Endothelial cell (in vitro differentiated cells): ENCODE measurements at regions not wholly inside any gene's neighbourhood (a gene's known extent, or its start where the extent isn't known, plus 50 kb on each side); places are given as distances from the start of the nearest gene placed in this dataset.

Source experiments
- DNase-seq: peaks from one replicate; pipeline ENCODE4 v3.0.0; 2021; ENCODE audit warnings: low spot score
- H3K27ac Mint-ChIP-seq: one replicate; pipeline ENCODE4 v1.8.0; 2021; ENCODE audit warnings: mixed read lengths, inconsistent platforms; ENCODE audit not compliant: unreplicated experiment
- H3K27me3 Mint-ChIP-seq: one replicate; pipeline ENCODE4 v1.8.0; 2021; ENCODE audit warnings: mild to moderate bottlenecking, moderate library complexity, mixed read lengths, inconsistent platforms; ENCODE audit not compliant: unreplicated experiment
- H3K36me3 Mint-ChIP-seq: one replicate; pipeline ENCODE4 v1.8.0; 2021; ENCODE audit warnings: mild to moderate bottlenecking, low read depth, mixed read lengths, inconsistent platforms; ENCODE audit not compliant: unreplicated experiment
- H3K4me1 Mint-ChIP-seq: one replicate; pipeline ENCODE4 v1.8.0; 2021; ENCODE audit warnings: mild to moderate bottlenecking, mixed read lengths, inconsistent platforms; ENCODE audit not compliant: unreplicated experiment
- H3K4me3 Mint-ChIP-seq: one replicate; pipeline ENCODE4 v1.8.0; 2021; ENCODE audit warnings: mild to moderate bottlenecking, mixed read lengths, inconsistent platforms; ENCODE audit not compliant: unreplicated experiment
- H3K9me3 Mint-ChIP-seq: one replicate; pipeline ENCODE4 v1.8.0; 2021; ENCODE audit warnings: mixed read lengths, inconsistent platforms; ENCODE audit not compliant: unreplicated experiment
- CTCF ChIP-seq: fragments of 200-600 bp; sonication (generic); IDR thresholded peaks from one replicate; pipeline ENCODE4 v1.5.0; 2021; ENCODE audit warnings: antibody characterized with exemption; ENCODE audit not compliant: unreplicated experiment

- Mint-ChIP-seq H3K27ac (no peak overlapping the region), H3K4me3 (no peak overlapping the region), H3K27me3 (peaks cover 1% of the 10 kb centered on the region), H3K4me1 (no peaks in the 10 kb centered on the region), H3K36me3 (no peaks in the 10 kb centered on the region), H3K9me3 (no peaks in the 10 kb centered on the region)
- TF ChIP-seq CTCF: no peak
- DNase-seq: no peak
Measured at GRCh38 chr1:198947456-198947855, 308.6 kb downstream of the PTPRC start.

GRCh38 chr1:198948895-198949659 lies 310.2 kb downstream of the PTPRC start:
- H3K36me3 Mint-ChIP-seq: no peaks in the 10 kb centered on the region
- H3K27ac Mint-ChIP-seq: no peak overlapping the region
- TF ChIP-seq CTCF: no peak
- H3K4me1 Mint-ChIP-seq: no peaks in the 10 kb centered on the region
- H3K27me3 Mint-ChIP-seq: peaks cover 1% of the 10 kb centered on the region
- no peak for DNase-seq
- no peaks in the 10 kb centered on the region for H3K9me3 Mint-ChIP-seq
- H3K4me3 Mint-ChIP-seq: no peak overlapping the region

- DNase-seq: no peak
- Mint-ChIP-seq H3K9me3 (no peaks in the 10 kb centered on the region), H3K27me3 (peaks cover 1% of the 10 kb centered on the region), H3K36me3 (no peaks in the 10 kb centered on the region), H3K27ac (no peak overlapping the region), H3K4me3 (no peak overlapping the region), H3K4me1 (no peaks in the 10 kb centered on the region)
- TF ChIP-seq CTCF: no peak
Measured at GRCh38 chr1:198950036-198950435, 311.2 kb downstream of the PTPRC start.

GRCh38 chr1:198955085-198955484 lies 316.2 kb downstream of the PTPRC start:
- Mint-ChIP-seq H3K9me3 (no peaks in the 10 kb centered on the region), H3K36me3 (no peaks in the 10 kb centered on the region)

More at GRCh38 chr1:198955085-198955484, 316.2 kb downstream of the PTPRC start:
- no peak overlapping the region for H3K27ac Mint-ChIP-seq
- H3K4me1 Mint-ChIP-seq: no peaks in the 10 kb centered on the region
- H3K4me3 Mint-ChIP-seq: no peak overlapping the region
- H3K27me3 Mint-ChIP-seq: peaks cover 1% of the 10 kb centered on the region
- no peak for DNase-seq
- no peak for TF ChIP-seq CTCF
